ENCODE measurements at regions not wholly inside any gene's neighbourhood (a gene's known extent, or its start where the extent isn't known, plus 50 kb on each side); places are given as distances from the start of the nearest gene placed in this dataset.

- DNase-seq (ENCODE audit: low read depth in 1 of 2, low spot score in 1 of 2) = peak in 1 of 2 experiments; percentile 66
- H3K4me2 ChIP-seq = peak overlapping the region; percentile 30; the same call in 2 of the 3 replicates
- no peak for FAIRE-seq
- H3K27ac ChIP-seq = peak overlapping the region; percentile 9 to 48; a peak in 4 of 6 replicates
- peak; percentile 83 to 90 for ATAC-seq
- no peaks in the 10 kb centered on the region for H3K9me3 ChIP-seq
- TF ChIP-seq MAX (IDR thresholded peaks at IDR 0.05) (peak; percentile 50; the same call in 1 of the 2 replicates), HOXB5 (CRISPR knock-in tag; IDR thresholded peaks at IDR 0.05) (peak; percentile 80; the same call in 1 of the 2 replicates), JUN (IDR thresholded peaks at IDR 0.05) (no peak), RFX5 (IDR thresholded peaks at IDR 0.05) (no peak), HMGXB4 (CRISPR knock-in tag; IDR thresholded peaks at IDR 0.05; ENCODE audit: borderline replicate concordance) (no peak), POLR2AphosphoS2 (conservative IDR thresholded peaks at IDR 0.05; ENCODE audit: low read length) (no peak), BCL3 (IDR thresholded peaks at IDR 0.05) (no peak), EP300 (IDR thresholded peaks at IDR 0.05) (no peak), FOSL2 (IDR thresholded peaks at IDR 0.05) (0 out of 2 replicates have a peak, but pooled peaks have one; percentile 22), FOSL2 (CRISPR knock-in tag; IDR thresholded peaks at IDR 0.05) (peak; percentile 38; the same call in 1 of the 2 replicates), CEBPB (IDR thresholded peaks at IDR 0.05) (0 out of 4 replicates have a peak, but pooled peaks of 1 of the 2 experiments have one; percentile 17), JUNB (IDR thresholded peaks at IDR 0.05) (peak; percentile 40; the same call in 1 of the 2 replicates), GATA3 (IDR thresholded peaks at IDR 0.05; ENCODE audit: borderline replicate concordance) (peak; percentile 39; the same call in 1 of the 2 replicates)
- ChIA-PET POLR2A (no interaction called here), CTCF (no interaction called here)
- H3K4me3 ChIP-seq = no peak overlapping the region
- peaks cover 11% of the 10 kb centered on the region; the same call in 1 of the 3 replicates for H3K4me1 ChIP-seq
- WGBS (ENCODE audit: missing lambda C conversion rate) = 24% methylated on average over 5 of the region's 5 CpGs
Measured at GRCh38 chr18:42192251-42193248, 237.5 kb downstream of the PIK3C3 start.

GRCh38 chr18:42196651-42197050 lies 241.6 kb downstream of the PIK3C3 start:
- H3K4me2 ChIP-seq = no peak overlapping the region
- no peak for FAIRE-seq
- POLR2A ChIA-PET = no interaction called here
- H3K4me1 ChIP-seq = peaks cover 11% of the 10 kb centered on the region; the same call in 1 of the 3 replicates
- no peak overlapping the region for H3K4me3 ChIP-seq
- no peak for DNase-seq (ENCODE audit: low read depth in 1 of 2, low spot score in 1 of 2)
- H3K27ac ChIP-seq = no peak overlapping the region
- TF ChIP-seq JUN (IDR thresholded peaks at IDR 0.05) = no peak
- CTCF ChIA-PET = no interaction called here
- ATAC-seq = no peak; a peak in 1 of 6 replicates
- H3K9me3 ChIP-seq = no peaks in the 10 kb centered on the region

- Histone ChIP-seq H3K9me3 (no peaks in the 10 kb centered on the region), H3K4me2 (no peak overlapping the region), H3K4me1 (no peaks in the 10 kb centered on the region), H3K4me3 (no peak overlapping the region), H3K27ac (no peak overlapping the region)
- POLR2A ChIA-PET = no interaction called here
- CTCF ChIA-PET = no interaction called here
- no peak for FAIRE-seq
- TF ChIP-seq CBX8 (IDR thresholded peaks at IDR 0.05) = no peak
- no peak for DNase-seq (ENCODE audit: low read depth in 1 of 2, low spot score in 1 of 2)
- no peak for ATAC-seq
Measured at GRCh38 chr18:42201137-42201536, 246.1 kb downstream of the PIK3C3 start.

- Histone ChIP-seq H3K27ac (no peak overlapping the region), H3K9me3 (no peaks in the 10 kb centered on the region), H3K4me3 (no peak overlapping the region), H3K4me2 (no peak overlapping the region), H3K4me1 (no peaks in the 10 kb centered on the region)
- TF ChIP-seq POLR2A (IDR thresholded peaks at IDR 0.05; ENCODE audit: low read length) = no peak
- no peak for TF ChIP-seq MAFK (IDR thresholded peaks at IDR 0.05; ENCODE audit: partially characterized antibody)
- no peak for TF ChIP-seq JUN (IDR thresholded peaks at IDR 0.05)
- TF ChIP-seq HOXB5 (CRISPR knock-in tag; IDR thresholded peaks at IDR 0.05) = no peak
- ChIA-PET POLR2A (no interaction called here), CTCF (no interaction called here)
- ATAC-seq = no peak
- 49% methylated on average over 5 of the region's 5 CpGs for WGBS (ENCODE audit: missing lambda C conversion rate)
- FAIRE-seq = no peak
- no peak for DNase-seq (ENCODE audit: low read depth in 1 of 2, low spot score in 1 of 2)
Measured at GRCh38 chr18:42211201-42211600, 256.2 kb downstream of the PIK3C3 start.
